ENCODE measurements at regions not wholly inside any gene's neighbourhood (a gene's known extent, or its start where the extent isn't known, plus 50 kb on each side); places are given as distances from the start of the nearest gene placed in this dataset.

DNA sequence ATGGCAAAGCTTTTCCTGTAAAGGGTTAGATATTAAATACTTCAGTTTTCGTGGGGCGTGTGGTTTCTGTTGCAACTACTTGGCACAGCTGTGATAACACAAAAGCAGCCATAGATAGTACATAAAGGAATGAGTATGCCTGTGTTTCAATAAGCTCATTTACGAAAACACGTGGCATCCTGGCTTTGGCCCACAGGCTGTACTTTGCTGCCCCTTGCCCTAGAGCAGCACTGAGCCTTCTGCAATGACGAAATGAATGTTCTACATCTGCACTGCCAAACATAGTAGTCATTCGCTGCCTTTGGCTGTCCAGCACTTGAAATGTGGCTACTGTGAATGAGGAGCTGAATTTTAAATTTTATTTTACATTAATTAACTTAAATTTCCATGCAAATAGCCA, 376.2 kb upstream of the TPK1 start:
- H3K4me3 Mint-ChIP-seq (ENCODE audit: unreplicated experiment): no peak overlapping the region
- no peaks in the 10 kb centered on the region for H3K36me3 Mint-ChIP-seq (ENCODE audit: unreplicated experiment)
- H3K27ac Mint-ChIP-seq (ENCODE audit: unreplicated experiment): no peak overlapping the region
- H3K9me3 Mint-ChIP-seq (ENCODE audit: unreplicated experiment): peaks cover 27% of the 10 kb centered on the region
- H3K4me1 Mint-ChIP-seq (ENCODE audit: unreplicated experiment): peaks cover under 1% of the 10 kb centered on the region
- H3K27me3 Mint-ChIP-seq (ENCODE audit: unreplicated experiment): no peaks in the 10 kb centered on the region
- DNase-seq (ENCODE audit: extremely low spot score, unreplicated experiment): no peak
- TF ChIP-seq, protein P1, sequence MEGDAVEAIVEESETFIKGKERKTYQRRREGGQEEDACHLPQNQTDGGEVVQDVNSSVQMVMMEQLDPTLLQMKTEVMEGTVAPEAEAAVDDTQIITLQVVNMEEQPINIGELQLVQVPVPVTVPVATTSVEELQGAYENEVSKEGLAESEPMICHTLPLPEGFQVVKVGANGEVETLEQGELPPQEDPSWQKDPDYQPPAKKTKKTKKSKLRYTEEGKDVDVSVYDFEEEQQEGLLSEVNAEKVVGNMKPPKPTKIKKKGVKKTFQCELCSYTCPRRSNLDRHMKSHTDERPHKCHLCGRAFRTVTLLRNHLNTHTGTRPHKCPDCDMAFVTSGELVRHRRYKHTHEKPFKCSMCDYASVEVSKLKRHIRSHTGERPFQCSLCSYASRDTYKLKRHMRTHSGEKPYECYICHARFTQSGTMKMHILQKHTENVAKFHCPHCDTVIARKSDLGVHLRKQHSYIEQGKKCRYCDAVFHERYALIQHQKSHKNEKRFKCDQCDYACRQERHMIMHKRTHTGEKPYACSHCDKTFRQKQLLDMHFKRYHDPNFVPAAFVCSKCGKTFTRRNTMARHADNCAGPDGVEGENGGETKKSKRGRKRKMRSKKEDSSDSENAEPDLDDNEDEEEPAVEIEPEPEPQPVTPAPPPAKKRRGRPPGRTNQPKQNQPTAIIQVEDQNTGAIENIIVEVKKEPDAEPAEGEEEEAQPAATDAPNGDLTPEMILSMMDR (IDR thresholded peaks at IDR 0.05): no peak

DNA sequence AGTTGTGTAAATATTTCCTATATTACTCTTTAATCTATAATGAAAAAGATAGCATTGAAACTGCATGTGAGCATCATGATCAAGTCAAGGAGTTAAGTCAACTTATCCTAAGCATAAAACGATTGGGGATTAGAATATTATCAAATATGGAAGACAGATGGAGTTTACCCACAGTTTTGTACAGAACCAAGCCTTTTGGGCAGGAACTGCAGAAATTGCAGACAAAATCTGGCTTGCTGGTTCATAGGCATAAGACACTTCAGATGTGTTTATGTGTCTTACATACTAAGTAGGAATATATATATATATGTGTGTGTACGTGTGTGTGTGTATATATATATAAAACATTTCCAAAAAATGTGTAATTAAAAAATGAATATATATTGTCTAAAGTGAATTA, 375.4 kb upstream of the TPK1 start:
- no peak overlapping the region for H3K4me3 Mint-ChIP-seq (ENCODE audit: unreplicated experiment)
- peaks cover 25% of the 10 kb centered on the region for H3K9me3 Mint-ChIP-seq (ENCODE audit: unreplicated experiment)
- no peak overlapping the region for H3K27ac Mint-ChIP-seq (ENCODE audit: unreplicated experiment)
- H3K36me3 Mint-ChIP-seq (ENCODE audit: unreplicated experiment): no peaks in the 10 kb centered on the region
- TF ChIP-seq, protein P1 (IDR thresholded peaks at IDR 0.05): no peak
- no peak for DNase-seq (ENCODE audit: extremely low spot score, unreplicated experiment)
- H3K4me1 Mint-ChIP-seq (ENCODE audit: unreplicated experiment): no peaks in the 10 kb centered on the region
- no peaks in the 10 kb centered on the region for H3K27me3 Mint-ChIP-seq (ENCODE audit: unreplicated experiment)

DNA sequence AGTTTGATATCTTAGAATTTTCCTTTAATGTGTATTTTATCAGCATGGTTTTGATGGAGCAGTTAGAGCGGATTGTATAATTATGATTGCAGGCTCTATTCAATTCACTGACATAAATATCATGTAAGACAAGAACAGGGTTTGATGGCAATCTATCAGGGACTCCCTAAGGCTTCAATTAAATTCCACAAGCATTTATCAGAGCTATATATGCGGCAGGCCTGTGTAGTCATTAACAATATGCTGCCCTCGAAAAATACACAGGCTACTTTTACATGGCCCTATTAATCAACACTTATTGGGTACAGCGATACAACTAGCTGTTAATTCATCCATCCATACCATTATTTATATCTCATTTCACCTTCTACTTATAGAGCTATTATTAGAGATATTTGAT, 358.1 kb upstream of the TPK1 start:
- no peak overlapping the region for H3K4me3 Mint-ChIP-seq (ENCODE audit: unreplicated experiment)

DNA sequence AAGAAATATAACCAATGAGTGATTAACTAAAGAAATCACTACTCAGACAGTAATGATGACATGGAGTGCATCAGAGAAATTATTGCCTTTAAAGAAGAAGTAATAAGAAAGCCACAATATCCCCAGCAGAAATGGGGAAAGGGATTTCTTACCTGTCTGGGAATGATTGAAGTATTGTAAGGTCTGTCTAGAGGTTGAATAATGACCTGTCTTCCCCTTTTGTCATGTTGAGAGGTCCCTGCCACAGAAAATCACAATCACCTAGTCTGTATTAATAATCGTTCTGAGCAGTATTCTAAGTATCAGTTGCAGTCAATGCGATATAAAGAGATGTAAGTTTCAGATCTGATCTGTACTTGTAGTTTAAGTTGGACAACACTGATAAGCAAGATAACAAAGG, 349.1 kb upstream of the TPK1 start:
- H3K27ac Mint-ChIP-seq (ENCODE audit: unreplicated experiment): no peak overlapping the region
- H3K27me3 Mint-ChIP-seq (ENCODE audit: unreplicated experiment): no peaks in the 10 kb centered on the region
- no peak for DNase-seq (ENCODE audit: extremely low spot score, unreplicated experiment)
- TF ChIP-seq, protein P1 (IDR thresholded peaks at IDR 0.05): no peak
- H3K4me3 Mint-ChIP-seq (ENCODE audit: unreplicated experiment): no peak overlapping the region
- H3K4me1 Mint-ChIP-seq (ENCODE audit: unreplicated experiment): no peaks in the 10 kb centered on the region
- H3K9me3 Mint-ChIP-seq (ENCODE audit: unreplicated experiment): peaks cover 22% of the 10 kb centered on the region
- H3K36me3 Mint-ChIP-seq (ENCODE audit: unreplicated experiment): no peaks in the 10 kb centered on the region

More for the DNA sequence above, 358.1 kb upstream of the TPK1 start:
- TF ChIP-seq, protein P1 (IDR thresholded peaks at IDR 0.05): no peak
- Mint-ChIP-seq H3K4me1 (ENCODE audit: unreplicated experiment) (no peaks in the 10 kb centered on the region), H3K36me3 (ENCODE audit: unreplicated experiment) (no peaks in the 10 kb centered on the region), H3K9me3 (ENCODE audit: unreplicated experiment) (peaks cover 22% of the 10 kb centered on the region), H3K27me3 (ENCODE audit: unreplicated experiment) (no peaks in the 10 kb centered on the region), H3K27ac (ENCODE audit: unreplicated experiment) (no peak overlapping the region)
- no peak for DNase-seq (ENCODE audit: extremely low spot score, unreplicated experiment)

DNA sequence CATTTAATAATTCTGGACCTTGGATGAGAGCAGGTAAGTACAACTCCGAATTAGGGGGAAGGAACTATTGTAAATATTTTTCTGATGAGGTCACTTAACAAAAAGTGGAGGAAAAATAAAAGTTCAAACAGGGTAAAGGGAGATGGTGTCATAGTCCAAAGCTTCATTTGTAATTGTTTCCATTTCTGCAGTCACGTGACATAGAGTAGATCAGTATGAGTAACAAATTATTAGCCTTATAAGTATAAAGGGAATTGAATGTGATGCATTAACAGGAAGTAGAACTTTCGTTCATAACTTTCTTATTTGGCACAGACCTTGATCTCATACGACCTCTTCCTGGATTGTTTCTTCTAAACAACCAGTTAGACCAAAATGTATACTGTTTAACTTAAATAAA, 347.2 kb upstream of the TPK1 start:
- H3K9me3 Mint-ChIP-seq (ENCODE audit: unreplicated experiment): peaks cover 12% of the 10 kb centered on the region
- H3K27me3 Mint-ChIP-seq (ENCODE audit: unreplicated experiment): no peaks in the 10 kb centered on the region
- DNase-seq (ENCODE audit: extremely low spot score, unreplicated experiment): no peak
- H3K4me1 Mint-ChIP-seq (ENCODE audit: unreplicated experiment): no peaks in the 10 kb centered on the region
- TF ChIP-seq, protein P1 (IDR thresholded peaks at IDR 0.05): no peak
- H3K27ac Mint-ChIP-seq (ENCODE audit: unreplicated experiment): no peak overlapping the region
- H3K4me3 Mint-ChIP-seq (ENCODE audit: unreplicated experiment): no peak overlapping the region
- H3K36me3 Mint-ChIP-seq (ENCODE audit: unreplicated experiment): no peaks in the 10 kb centered on the region

Data from osteocyte (in vitro differentiated cells).